GM12892 (cell line): ENCODE measurements at regions not wholly inside any gene's neighbourhood (a gene's known extent, or its start where the extent isn't known, plus 50 kb on each side); places are given as distances from the start of the nearest gene placed in this dataset.
A peak's percentile ranks its signal among the peaks of the same experiment; 100 is the strongest.

Experiments
- DNase-seq: peaks from one replicate; pipeline ENCODE4 v3.0.0; 2011; ENCODE audit not compliant: insufficient read length
- FAIRE-seq: peaks from 2 replicates; lab custom pipeline; 2011; peaks lifted over from hg19 to GRCh38; lab: Jason Lieb, UNC
- POLR2A ChIP-seq: IDR thresholded peaks from 2 replicates; pipeline ENCODE4 v1.6.1; 2011; ENCODE audit warnings: low read depth, low read length, control low read depth
- POLR2AphosphoS5 ChIP-seq: IDR thresholded peaks from 2 replicates; pipeline ENCODE4 v1.6.1; 2011; ENCODE audit warnings: low read depth, low read length, control low read depth
- TAF1 ChIP-seq: IDR thresholded peaks from 2 replicates; pipeline ENCODE4 v1.6.1; 2011; ENCODE audit warnings: low read depth, mild to moderate bottlenecking, control low read depth, low read length, borderline replicate concordance

DNA sequence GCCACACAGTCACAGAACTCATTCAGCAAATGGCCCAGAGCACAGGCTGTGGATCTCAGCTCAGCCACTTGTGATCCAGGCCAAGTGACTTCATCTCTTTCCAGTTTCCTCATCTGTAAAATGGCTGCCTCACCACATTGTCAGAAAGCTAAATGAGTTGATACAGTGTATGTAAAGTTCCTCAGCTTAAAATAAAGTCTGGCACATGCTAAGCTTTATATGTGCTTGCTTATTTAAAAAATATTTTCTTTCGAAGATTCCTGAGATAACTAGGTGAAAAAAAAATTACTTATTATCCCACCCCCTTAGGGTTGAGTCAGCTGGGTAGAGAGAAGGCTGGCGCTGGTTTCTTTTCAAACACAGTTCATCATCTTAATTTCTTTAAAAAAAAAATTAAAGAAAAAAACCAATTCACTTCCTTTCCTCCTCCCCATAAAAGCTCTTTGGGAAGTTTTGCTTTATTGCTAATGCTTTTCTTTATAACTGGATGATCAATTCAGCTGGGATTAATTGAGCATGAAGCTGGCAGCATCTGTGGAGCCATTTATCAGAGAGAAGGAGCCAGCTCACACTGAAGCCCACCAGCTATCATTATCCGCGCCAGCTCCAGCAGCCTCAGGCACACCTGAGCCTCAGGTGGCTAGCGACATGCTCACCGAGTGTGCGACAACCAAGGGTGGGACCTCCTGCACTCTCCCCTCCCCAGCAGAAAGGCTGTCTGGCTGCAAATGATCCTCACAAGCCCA is 354.9 kb downstream of the FOXO1 start:
- no peak for TF ChIP-seq POLR2A
- no peak for TF ChIP-seq TAF1
- no peak for TF ChIP-seq POLR2AphosphoS5
- FAIRE-seq (no peak), DNase-seq (no peak)

DNA sequence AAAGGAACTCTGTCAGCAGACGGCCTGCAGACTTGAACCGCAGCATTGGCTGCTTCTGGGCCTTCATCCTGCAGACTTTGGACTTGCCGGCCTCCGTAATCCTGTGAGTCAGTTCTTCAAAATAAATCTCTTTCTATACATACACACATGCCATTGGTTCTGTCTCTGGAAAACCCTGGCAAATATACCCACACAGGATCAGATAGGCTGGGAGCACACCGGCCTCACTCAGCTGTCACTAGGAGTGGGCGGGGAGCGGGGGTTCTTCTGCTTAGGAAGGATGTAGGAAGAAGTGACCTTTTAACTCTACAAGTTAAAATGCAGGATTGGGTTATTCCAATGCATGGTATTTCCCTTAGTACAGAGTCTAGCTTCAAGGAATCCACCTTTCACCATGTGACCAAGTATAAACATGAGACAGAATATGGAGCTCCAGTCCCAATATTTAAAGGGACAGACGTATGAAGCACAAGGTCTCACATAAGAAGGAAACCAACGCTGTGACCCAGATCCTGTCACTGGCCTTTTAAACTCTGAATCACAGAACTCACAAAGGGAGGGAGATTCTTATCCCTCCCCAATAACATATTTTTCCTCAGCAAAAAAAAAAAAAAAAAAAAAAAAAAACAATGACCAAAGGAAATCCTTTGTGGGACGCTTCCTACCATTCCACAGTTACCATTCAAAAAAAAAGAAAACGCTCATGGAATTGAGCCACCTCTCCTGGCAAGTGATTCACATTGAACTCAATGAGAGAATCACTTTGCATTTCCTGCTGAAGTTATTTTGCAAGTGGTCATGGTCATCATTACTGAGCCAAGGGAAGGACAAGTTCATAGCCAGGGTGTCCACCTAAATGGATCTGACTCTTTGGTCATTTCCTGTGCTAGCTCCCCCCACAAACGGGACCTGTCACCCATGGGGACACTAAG is 352.9 kb downstream of the FOXO1 start:
- TF ChIP-seq POLR2A, result no peak
- TF ChIP-seq POLR2AphosphoS5, result no peak
- no peak for TF ChIP-seq TAF1
- no peak for FAIRE-seq
- no peak for DNase-seq

DNA sequence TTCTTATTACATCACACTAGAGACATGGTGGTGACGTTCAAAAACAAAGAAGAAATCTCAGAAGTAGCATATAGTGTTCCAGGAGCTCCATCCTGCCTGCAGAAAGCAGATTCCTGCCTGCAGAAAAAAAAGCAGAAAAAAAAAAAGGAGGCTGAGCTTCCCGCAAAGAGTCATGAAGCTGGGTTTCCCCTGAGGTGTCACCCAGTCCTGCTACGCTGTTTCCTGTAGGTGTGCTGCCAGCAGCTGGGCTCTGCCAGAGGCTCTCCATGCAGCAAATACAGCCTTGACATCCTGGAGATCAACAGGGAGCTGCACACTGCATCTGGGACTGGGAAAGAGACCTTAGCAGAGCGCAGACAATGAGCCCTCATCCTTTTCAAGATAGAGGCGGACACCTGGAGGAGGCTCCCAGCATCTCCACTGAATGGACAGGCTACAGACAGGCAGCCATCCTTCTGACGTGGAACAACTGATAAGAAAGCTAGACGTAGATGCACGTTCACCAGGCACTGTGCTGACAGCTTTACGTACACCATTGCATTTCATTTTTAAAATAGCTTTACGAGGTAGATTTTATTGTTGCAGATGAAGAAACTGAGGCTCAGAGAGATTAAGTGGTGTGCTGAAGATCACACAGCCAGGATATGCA is 350.9 kb downstream of the FOXO1 start:
- TF ChIP-seq POLR2A (no peak), TAF1 (no peak), POLR2AphosphoS5 (no peak)
- FAIRE-seq (no peak), DNase-seq (no peak)

GRCh38 chr13:40316301-40316700 is 350.1 kb downstream of the FOXO1 start:
- DNase-seq (no peak), FAIRE-seq (no peak)
- TF ChIP-seq POLR2A (no peak), POLR2AphosphoS5 (no peak), TAF1 (no peak)

- DNase-seq, result no peak
- TF ChIP-seq POLR2AphosphoS5 (no peak), TAF1 (no peak), POLR2A (no peak)
- FAIRE-seq, result no peak
These were observed 348.5 kb downstream of the FOXO1 start for GRCh38 chr13:40317980-40318327.

GRCh38 chr13:40318366-40318765 is 348.1 kb downstream of the FOXO1 start:
- TF ChIP-seq POLR2A (no peak), POLR2AphosphoS5 (no peak), TAF1 (no peak)
- no peak for FAIRE-seq
- DNase-seq, result no peak

DNA sequence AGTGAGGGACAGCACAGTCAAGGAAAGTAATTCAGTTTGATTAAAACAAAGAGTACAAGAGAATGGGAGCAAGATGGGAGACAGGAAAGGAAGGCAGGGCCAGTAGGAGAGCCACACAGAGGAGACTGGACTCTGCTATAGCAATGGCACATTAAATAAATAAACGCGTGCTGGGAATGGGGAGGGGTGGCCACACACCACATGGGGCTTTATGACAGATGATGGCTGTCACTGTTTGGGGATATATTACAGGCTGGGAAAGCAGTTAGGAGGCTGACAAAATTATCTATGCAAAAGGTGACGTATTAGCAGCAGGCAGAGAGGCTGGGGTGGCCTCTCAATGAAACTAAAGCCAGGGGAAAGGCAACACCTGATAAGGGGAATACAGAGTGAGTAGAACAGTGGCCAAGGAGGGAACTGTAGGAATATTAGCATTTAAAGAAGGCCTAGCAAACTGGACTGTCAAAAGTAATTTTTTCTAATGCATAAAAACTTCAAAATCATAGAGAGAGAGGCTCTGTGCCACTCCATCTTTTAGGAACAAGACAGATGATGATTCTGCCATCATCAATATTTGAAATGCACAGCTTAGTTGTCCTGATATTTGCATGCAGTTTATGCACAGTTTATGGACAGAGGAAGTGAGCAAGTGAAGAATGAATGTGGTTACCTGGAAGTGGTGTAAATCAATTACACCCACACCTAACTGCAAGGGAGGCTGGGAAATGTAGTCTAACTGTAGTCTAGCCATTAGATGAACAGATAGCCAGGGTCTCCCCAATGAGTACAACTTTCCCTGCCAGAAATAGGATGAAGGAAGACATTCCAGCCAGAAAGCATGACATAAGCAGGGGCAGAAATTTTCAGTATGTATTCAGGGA is 346.5 kb downstream of the FOXO1 start:
- DNase-seq, result no peak
- FAIRE-seq, result peak; percentile 54
- no peak for TF ChIP-seq TAF1
- TF ChIP-seq POLR2A, result no peak
- TF ChIP-seq POLR2AphosphoS5, result no peak

DNA sequence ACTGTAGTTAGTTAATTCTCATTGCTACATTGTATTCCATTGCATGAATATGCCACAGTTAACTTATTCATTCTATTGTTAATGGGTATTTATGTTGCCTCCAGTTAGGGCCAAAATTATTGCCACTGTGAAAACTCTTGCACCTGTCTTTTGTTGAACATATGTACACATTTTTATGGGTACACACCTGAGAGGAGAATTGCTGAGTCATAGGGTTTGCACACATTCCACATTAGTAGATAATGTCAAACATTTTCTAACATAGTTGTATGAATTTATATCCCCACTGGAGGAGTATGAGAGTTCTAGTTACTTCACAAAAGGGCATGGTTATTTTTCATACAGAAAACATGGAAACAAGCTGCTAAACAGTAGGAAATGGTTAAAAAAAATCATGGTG is 338.4 kb downstream of the FOXO1 start:
- DNase-seq, result no peak
- no peak for FAIRE-seq
- no peak for TF ChIP-seq POLR2AphosphoS5
- no peak for TF ChIP-seq POLR2A
- TF ChIP-seq TAF1, result no peak

- TF ChIP-seq POLR2AphosphoS5 (no peak), TAF1 (no peak), POLR2A (no peak)
- DNase-seq, result no peak
- FAIRE-seq, result peak; percentile 30
These were observed 336.5 kb downstream of the FOXO1 start for GRCh38 chr13:40329781-40330485.

DNA sequence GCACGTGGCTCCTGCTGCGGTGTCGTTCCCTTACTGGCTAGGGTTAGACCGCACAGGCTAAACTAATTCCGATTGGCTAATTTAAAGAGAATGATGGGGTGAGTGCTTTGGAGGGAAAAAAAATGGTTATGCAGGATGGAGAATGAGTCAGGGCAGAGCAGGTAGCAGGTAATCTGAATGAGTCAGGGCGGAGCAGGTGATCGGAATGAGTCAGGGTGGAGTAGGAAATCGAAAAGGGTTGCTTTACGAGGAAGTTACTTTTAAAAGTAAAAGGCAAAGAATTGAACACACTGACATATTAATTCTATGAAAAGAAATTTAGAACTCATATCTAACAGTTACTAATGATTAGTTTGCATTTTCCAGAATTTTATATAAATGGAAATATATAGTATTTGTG is 335.5 kb downstream of the FOXO1 start:
- no peak for TF ChIP-seq POLR2AphosphoS5
- TF ChIP-seq POLR2A, result no peak
- TF ChIP-seq TAF1, result no peak
- FAIRE-seq, result no peak
- no peak for DNase-seq

GRCh38 chr13:40331802-40332201 is 334.6 kb downstream of the FOXO1 start:
- FAIRE-seq (no peak), DNase-seq (no peak)
- no peak for TF ChIP-seq POLR2A
- TF ChIP-seq TAF1, result no peak
- no peak for TF ChIP-seq POLR2AphosphoS5
